DOHH2 (cell line): ENCODE measurements at regions not wholly inside any gene's neighbourhood (a gene's known extent, or its start where the extent isn't known, plus 50 kb on each side); places are given as distances from the start of the nearest gene placed in this dataset.
"Not testable (repeated sequence)": the region's sequence is repeated elsewhere in the genome, so short reads cannot be mapped to it uniquely, and the experiment has no call there.

Experiments
- H3F3A ChIP-seq: fragments of 200-600 bp; sonication (generic), shearing (Covaris generic); 2 replicates; pipeline ENCODE4 v1.6.0; 2016; ENCODE audit warnings: antibody characterized with exemption, mild to moderate bottlenecking; ENCODE audit not compliant: control insufficient read depth, insufficient read depth
- H3K27ac ChIP-seq: fragments of 200-600 bp; sonication (generic); 2 replicates; pipeline ENCODE4 v1.5.1; 2014; ENCODE audit warnings: low read depth, mild to moderate bottlenecking, low read length, moderate library complexity
- H3K27me3 ChIP-seq: fragments of 200-600 bp; sonication (generic); 2 replicates; pipeline ENCODE4 v1.6.1; 2014; ENCODE audit warnings: mild to moderate bottlenecking, low read length, mixed read lengths; ENCODE audit not compliant: control insufficient read depth
- H3K36me3 ChIP-seq: fragments of 200-600 bp; sonication (generic); 2 replicates; pipeline ENCODE4 v1.6.1; 2014; ENCODE audit warnings: mild to moderate bottlenecking, low read length, moderate library complexity, mixed read lengths; ENCODE audit not compliant: control insufficient read depth
- H3K4me1 ChIP-seq: fragments of 200-600 bp; sonication (generic); 2 replicates; pipeline ENCODE4 v1.6.1; 2014; ENCODE audit warnings: mild to moderate bottlenecking, low read length, mixed read lengths; ENCODE audit not compliant: control insufficient read depth
- H3K4me2 ChIP-seq: fragments of 200-600 bp; sonication (generic); 2 replicates; pipeline ENCODE4 v1.6.0; 2014; ENCODE audit warnings: mild to moderate bottlenecking, low read length, moderate library complexity
- H3K4me3 ChIP-seq: fragments of 200-600 bp; sonication (generic); 2 replicates; pipeline ENCODE4 v1.5.1; 2014; ENCODE audit warnings: mild to moderate bottlenecking, low read length, mixed read lengths
- H3K79me2 ChIP-seq: fragments of 200-600 bp; sonication (generic); 2 replicates; pipeline ENCODE4 v1.6.1; 2014; ENCODE audit warnings: mild to moderate bottlenecking, low read length, mixed read lengths; ENCODE audit not compliant: control insufficient read depth
- H3K9me2 ChIP-seq: fragments of 200-600 bp; sonication (generic); replicated peaks from 2 replicates; pipeline ENCODE4 v1.6.1; 2014; ENCODE audit warnings: mild to moderate bottlenecking, low read length, mixed read lengths; ENCODE audit not compliant: control insufficient read depth
- H3K9me3 ChIP-seq: fragments of 200-600 bp; sonication (generic); 2 replicates; pipeline ENCODE4 v1.6.1; 2014; ENCODE audit warnings: antibody characterized with exemption, low read length, mixed read lengths; ENCODE audit not compliant: control insufficient read depth, insufficient read depth
- H4K20me1 ChIP-seq: fragments of 200-600 bp; sonication (generic); 2 replicates; pipeline ENCODE4 v1.6.0; 2014; ENCODE audit warnings: low read depth, mild to moderate bottlenecking, antibody characterized with exemption, low read length, moderate library complexity; ENCODE audit not compliant: control insufficient read depth, insufficient read depth
- CTCF ChIP-seq: fragments of 200-600 bp; sonication (generic); IDR thresholded peaks from one replicate; pipeline ENCODE4 v1.5.1; 2014; ENCODE audit warnings: antibody characterized with exemption, mild to moderate bottlenecking, low read depth, low read length; ENCODE audit not compliant: poor library complexity, severe bottlenecking
- EZH2phosphoT487 ChIP-seq: fragments of 200-600 bp; sonication (generic); IDR thresholded peaks from 2 replicates; pipeline ENCODE4 v1.6.1; 2017; ENCODE audit warnings: borderline replicate concordance, mild to moderate bottlenecking, antibody characterized with exemption, low read length, moderate library complexity, mixed read lengths

DNA sequence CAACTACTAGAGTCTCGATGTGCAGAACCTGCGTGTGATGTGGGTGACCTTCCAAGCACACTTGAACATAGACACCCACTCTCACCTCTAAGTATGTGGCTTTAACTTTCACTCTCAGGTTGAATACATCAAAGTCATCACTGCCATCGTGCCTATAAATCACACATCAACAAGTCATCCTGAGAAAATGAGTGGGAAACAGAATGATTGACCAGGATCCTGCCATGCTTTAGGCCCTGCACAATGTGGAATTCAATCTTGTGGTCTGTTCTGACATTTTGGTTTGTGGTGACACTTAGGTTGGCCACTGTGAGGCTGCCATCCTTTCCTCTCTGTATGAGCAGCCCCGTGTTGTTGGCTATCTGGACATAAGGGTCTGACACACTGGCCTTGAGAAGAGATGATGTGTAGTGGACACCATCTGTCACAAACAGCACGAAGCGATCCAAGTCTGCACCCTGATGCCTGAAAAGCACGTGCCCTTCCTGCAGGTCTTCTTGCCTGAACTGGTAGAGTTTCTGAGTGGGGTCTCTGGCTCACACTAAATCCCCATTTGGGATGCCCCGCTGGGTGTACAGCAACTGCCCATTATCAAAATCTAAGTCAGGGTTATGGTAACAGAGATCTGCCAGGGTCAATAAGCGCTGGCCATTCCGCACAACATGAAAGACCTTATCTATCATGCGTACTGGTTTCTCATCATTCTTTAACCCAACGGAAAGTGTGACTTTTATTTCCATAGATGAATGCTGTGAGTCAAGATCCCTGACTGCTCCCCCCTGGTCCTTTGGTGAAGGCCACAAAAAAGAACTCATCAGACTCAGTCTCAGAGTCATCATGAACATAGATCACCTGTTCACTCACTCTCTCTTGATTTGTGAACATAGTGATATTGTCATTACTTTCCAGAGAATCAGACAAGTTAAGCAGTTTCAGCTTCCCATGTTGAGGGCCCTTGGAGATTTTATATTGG lies 116.6 kb downstream of the ESM1 start:
- H3K36me3 ChIP-seq = no peaks in the 10 kb centered on the region
- H3K27me3 ChIP-seq = peaks cover 26% of the 10 kb centered on the region
- no peak overlapping the region for H3K27ac ChIP-seq
- no peaks in the 10 kb centered on the region for H3F3A ChIP-seq
- no peak overlapping the region for H3K4me3 ChIP-seq
- no peaks in the 10 kb centered on the region for H3K9me3 ChIP-seq
- no peak overlapping the region for H3K4me2 ChIP-seq
- TF ChIP-seq CTCF (no peak), EZH2phosphoT487 (no peak)
- no peaks in the 10 kb centered on the region for H3K79me2 ChIP-seq
- no peaks in the 10 kb centered on the region for H4K20me1 ChIP-seq
- H3K9me2 ChIP-seq = no peaks in the 10 kb centered on the region
- H3K4me1 ChIP-seq = no peaks in the 10 kb centered on the region

DNA sequence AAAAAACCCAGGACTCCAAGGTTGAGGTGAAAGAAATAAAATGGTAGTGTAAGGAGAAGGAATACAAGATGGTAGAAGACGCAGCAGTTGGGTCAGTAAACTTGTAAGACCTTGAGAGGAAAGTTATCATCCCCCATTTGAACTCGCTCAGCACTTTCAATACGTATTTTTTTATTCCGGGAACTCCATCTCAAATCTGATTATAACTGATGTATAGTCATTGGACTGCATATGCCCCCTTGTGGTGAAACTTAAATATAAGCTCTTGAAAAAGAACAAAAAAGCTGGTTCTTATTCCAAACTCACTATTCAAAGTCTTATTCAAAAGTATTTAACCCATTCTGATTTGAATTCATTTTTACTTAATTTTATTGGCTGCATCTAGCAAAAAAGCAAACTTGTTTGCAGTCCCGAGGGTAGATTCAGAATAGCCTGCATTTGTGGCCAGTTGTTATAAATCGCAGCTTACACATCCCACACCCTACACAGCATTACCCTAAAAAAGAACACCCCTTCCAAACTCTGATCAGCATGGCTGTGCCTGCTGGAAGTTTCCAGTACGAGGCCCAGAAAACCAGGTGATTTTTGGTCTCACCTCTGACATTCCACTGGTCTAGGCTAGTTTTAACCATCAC lies 118.0 kb downstream of the ESM1 start:
- Histone ChIP-seq H3K4me2 (peak overlapping the region; percentile 39; the same call in 1 of the 2 replicates), H3F3A (no peaks in the 10 kb centered on the region), H3K36me3 (no peaks in the 10 kb centered on the region), H4K20me1 (no peaks in the 10 kb centered on the region), H3K27me3 (peaks cover 26% of the 10 kb centered on the region), H3K79me2 (no peaks in the 10 kb centered on the region), H3K9me2 (no peaks in the 10 kb centered on the region), H3K4me3 (no peak overlapping the region), H3K4me1 (no peaks in the 10 kb centered on the region), H3K9me3 (no peaks in the 10 kb centered on the region), H3K27ac (no peak overlapping the region)
- TF ChIP-seq EZH2phosphoT487 (no peak), CTCF (peak; percentile 69)

- H3K4me2 ChIP-seq, H3K4me1 ChIP-seq, H3K9me3 ChIP-seq, H3K4me3 ChIP-seq, H3K9me2 ChIP-seq, H3F3A ChIP-seq, H3K27ac ChIP-seq, H4K20me1 ChIP-seq, H3K79me2 ChIP-seq, H3K36me3 ChIP-seq: not testable (repeated sequence)
- peaks cover 11% of the 10 kb centered on the region for H3K27me3 ChIP-seq
Observed at GRCh38 chr5:54864911-54865515, 120.4 kb downstream of the ESM1 start.

DNA sequence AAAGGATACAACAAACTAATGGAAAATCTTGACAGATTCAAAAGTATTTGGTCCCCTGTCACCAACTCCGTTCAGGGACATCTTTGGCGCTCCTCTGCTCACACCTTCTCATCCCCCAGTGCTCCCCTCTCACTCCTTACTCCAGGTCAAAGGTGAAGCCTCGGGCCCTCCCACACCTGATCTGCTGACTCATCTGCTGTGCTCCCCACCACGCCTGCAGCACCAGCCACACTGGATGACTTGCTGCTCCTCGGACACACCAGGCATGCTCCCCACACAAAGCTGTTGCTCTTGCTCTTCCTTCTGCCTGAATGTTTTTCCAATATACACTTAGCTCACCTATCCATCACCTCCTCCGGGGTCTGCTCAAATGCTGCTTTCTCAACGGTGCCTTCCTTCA lies 123.4 kb downstream of the ESM1 start:
- H3K27ac ChIP-seq = no peak overlapping the region
- no peaks in the 10 kb centered on the region for H3K79me2 ChIP-seq
- no peak overlapping the region for H3K4me3 ChIP-seq
- no peaks in the 10 kb centered on the region for H3K9me2 ChIP-seq
- peaks cover 3% of the 10 kb centered on the region for H3K27me3 ChIP-seq
- H3K36me3 ChIP-seq = no peaks in the 10 kb centered on the region
- no peaks in the 10 kb centered on the region for H3K4me1 ChIP-seq
- H3K9me3 ChIP-seq = peaks cover 4% of the 10 kb centered on the region; the same call in 1 of the 2 replicates
- TF ChIP-seq CTCF (no peak), EZH2phosphoT487 (no peak)
- H3K4me2 ChIP-seq = no peak overlapping the region
- no peaks in the 10 kb centered on the region for H3F3A ChIP-seq
- H4K20me1 ChIP-seq = no peaks in the 10 kb centered on the region
